Muscle of arm (tissue), 1 donor: ENCODE measurements at regions not wholly inside any gene's neighbourhood (a gene's known extent, or its start where the extent isn't known, plus 50 kb on each side); places are given as distances from the start of the nearest gene placed in this dataset.

Experiments used
- DNase-seq: peaks from one replicate; pipeline ENCODE4 v3.0.0-alpha.2; 2013

GRCh38 chr17:52395308-52395707 is 236.8 kb upstream of the CA10 start:
- no peak for DNase-seq

GRCh38 chr17:52390422-52390821 is 231.9 kb upstream of the CA10 start:
- DNase-seq: no peak

GRCh38 chr17:52389632-52390031 is 231.1 kb upstream of the CA10 start:
- DNase-seq: no peak

GRCh38 chr17:52388941-52389340 is 230.4 kb upstream of the CA10 start:
- no peak for DNase-seq

GRCh38 chr17:52384695-52385094 is 226.2 kb upstream of the CA10 start:
- no peak for DNase-seq

GRCh38 chr17:52383493-52384100 is 225.1 kb upstream of the CA10 start:
- DNase-seq: peak; percentile 46

GRCh38 chr17:52378860-52379259 is 220.3 kb upstream of the CA10 start:
- no peak for DNase-seq

- DNase-seq: no peak
Measured at GRCh38 chr17:52376137-52376536, 217.6 kb upstream of the CA10 start.

GRCh38 chr17:52368886-52369285 is 210.4 kb upstream of the CA10 start:
- no peak for DNase-seq

- DNase-seq: no peak
Measured at GRCh38 chr17:52357854-52358253, 199.3 kb upstream of the CA10 start.

GRCh38 chr17:52336796-52337195 is 178.3 kb upstream of the CA10 start:
- no peak for DNase-seq

GRCh38 chr17:52306314-52306713 is 147.8 kb upstream of the CA10 start:
- DNase-seq: no peak

GRCh38 chr17:52298881-52299280 is 140.4 kb upstream of the CA10 start:
- no peak for DNase-seq

- no peak for DNase-seq
Measured at GRCh38 chr17:52297230-52298010, 138.9 kb upstream of the CA10 start.

- DNase-seq: peak; percentile 49
Measured at GRCh38 chr17:52294301-52294700, 135.8 kb upstream of the CA10 start.

GRCh38 chr17:52287611-52288010 is 129.1 kb upstream of the CA10 start:
- no peak for DNase-seq

- no peak for DNase-seq
Measured at GRCh38 chr17:52283872-52284271, 125.4 kb upstream of the CA10 start.

- DNase-seq: no peak
Measured at GRCh38 chr17:52276381-52277008, 118.0 kb upstream of the CA10 start.

GRCh38 chr17:52271781-52272180 is 113.3 kb upstream of the CA10 start:
- DNase-seq: no peak

GRCh38 chr17:52255347-52255746 is 96.8 kb upstream of the CA10 start:
- no peak for DNase-seq

- no peak for DNase-seq
Measured at GRCh38 chr17:52244689-52245088, 86.2 kb upstream of the CA10 start.

GRCh38 chr17:52242268-52242667 is 83.8 kb upstream of the CA10 start:
- DNase-seq: no peak

- no peak for DNase-seq
Measured at GRCh38 chr17:52237151-52237550, 78.6 kb upstream of the CA10 start.
